NB4 (cell line): ENCODE measurements at regions not wholly inside any gene's neighbourhood (a gene's known extent, or its start where the extent isn't known, plus 50 kb on each side); places are given as distances from the start of the nearest gene placed in this dataset.

Experiments
- DNase-seq: peaks from one replicate; pipeline ENCODE4 v3.0.0; 2010; ENCODE audit warnings: low read depth
- H3K4me3 ChIP-seq: one replicate; pipeline ENCODE4 v1.5.1; 2011; ENCODE audit warnings: mild to moderate bottlenecking, low read depth, low read length, moderate library complexity
- MAX ChIP-seq: IDR thresholded peaks from 2 replicates; pipeline ENCODE4 v1.6.1; 2011; ENCODE audit warnings: low read depth, low read length
- MYC ChIP-seq: IDR thresholded peaks from 2 replicates; pipeline ENCODE4 v1.6.1; 2011; ENCODE audit warnings: low read depth, low read length
- POLR2A ChIP-seq: IDR thresholded peaks from 2 replicates; pipeline ENCODE4 v1.6.1; 2011; ENCODE audit warnings: mild to moderate bottlenecking; ENCODE audit not compliant: insufficient read length; ENCODE audit errors: extremely low read depth
- TF ChIP-seq, protein P1 (sequence below): IDR thresholded peaks from one replicate; pipeline ENCODE4 v1.5.1; 2012; ENCODE audit warnings: low read depth, low read length

- TF ChIP-seq POLR2A (no peak), MAX (no peak), MYC (no peak)
- TF ChIP-seq, protein P1, sequence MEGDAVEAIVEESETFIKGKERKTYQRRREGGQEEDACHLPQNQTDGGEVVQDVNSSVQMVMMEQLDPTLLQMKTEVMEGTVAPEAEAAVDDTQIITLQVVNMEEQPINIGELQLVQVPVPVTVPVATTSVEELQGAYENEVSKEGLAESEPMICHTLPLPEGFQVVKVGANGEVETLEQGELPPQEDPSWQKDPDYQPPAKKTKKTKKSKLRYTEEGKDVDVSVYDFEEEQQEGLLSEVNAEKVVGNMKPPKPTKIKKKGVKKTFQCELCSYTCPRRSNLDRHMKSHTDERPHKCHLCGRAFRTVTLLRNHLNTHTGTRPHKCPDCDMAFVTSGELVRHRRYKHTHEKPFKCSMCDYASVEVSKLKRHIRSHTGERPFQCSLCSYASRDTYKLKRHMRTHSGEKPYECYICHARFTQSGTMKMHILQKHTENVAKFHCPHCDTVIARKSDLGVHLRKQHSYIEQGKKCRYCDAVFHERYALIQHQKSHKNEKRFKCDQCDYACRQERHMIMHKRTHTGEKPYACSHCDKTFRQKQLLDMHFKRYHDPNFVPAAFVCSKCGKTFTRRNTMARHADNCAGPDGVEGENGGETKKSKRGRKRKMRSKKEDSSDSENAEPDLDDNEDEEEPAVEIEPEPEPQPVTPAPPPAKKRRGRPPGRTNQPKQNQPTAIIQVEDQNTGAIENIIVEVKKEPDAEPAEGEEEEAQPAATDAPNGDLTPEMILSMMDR: no peak
- H3K4me3 ChIP-seq: no peak overlapping the region
- no peak for DNase-seq
Measured at GRCh38 chr4:8731364-8731763, 138.8 kb downstream of the CPZ start.

- TF ChIP-seq MAX: no peak
- TF ChIP-seq MYC: no peak
- TF ChIP-seq, protein P1: no peak
- TF ChIP-seq POLR2A: no peak
Measured at GRCh38 chr4:8730681-8731080, 138.1 kb downstream of the CPZ start.

DNA sequence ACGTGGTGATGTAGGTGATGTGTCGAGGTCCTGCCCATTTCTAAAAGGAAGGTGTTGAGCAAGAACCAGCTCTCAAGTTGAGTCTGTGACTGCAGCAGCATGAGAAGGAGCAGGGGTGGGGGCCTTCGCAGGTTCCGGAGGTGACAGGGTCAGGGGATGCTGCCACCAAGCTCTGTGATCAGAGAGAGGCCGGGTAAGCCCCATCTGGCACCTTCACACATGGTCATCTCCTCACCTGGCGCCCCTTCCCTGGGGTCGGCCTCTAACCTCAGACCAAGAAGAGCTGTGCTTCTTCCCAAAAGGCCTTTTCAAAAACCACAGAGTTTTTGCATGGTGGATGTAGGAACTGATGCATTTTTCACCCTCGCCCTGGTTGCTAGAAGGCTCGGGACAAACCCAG, 137.6 kb downstream of the CPZ start:
- no peak for TF ChIP-seq POLR2A
- no peak for TF ChIP-seq MYC
- TF ChIP-seq, protein P1: no peak
- no peak for TF ChIP-seq MAX
- DNase-seq: no peak
- H3K4me3 ChIP-seq: no peak overlapping the region

More at GRCh38 chr4:8730681-8731080, 138.1 kb downstream of the CPZ start:
- H3K4me3 ChIP-seq: no peak overlapping the region
- no peak for DNase-seq

DNA sequence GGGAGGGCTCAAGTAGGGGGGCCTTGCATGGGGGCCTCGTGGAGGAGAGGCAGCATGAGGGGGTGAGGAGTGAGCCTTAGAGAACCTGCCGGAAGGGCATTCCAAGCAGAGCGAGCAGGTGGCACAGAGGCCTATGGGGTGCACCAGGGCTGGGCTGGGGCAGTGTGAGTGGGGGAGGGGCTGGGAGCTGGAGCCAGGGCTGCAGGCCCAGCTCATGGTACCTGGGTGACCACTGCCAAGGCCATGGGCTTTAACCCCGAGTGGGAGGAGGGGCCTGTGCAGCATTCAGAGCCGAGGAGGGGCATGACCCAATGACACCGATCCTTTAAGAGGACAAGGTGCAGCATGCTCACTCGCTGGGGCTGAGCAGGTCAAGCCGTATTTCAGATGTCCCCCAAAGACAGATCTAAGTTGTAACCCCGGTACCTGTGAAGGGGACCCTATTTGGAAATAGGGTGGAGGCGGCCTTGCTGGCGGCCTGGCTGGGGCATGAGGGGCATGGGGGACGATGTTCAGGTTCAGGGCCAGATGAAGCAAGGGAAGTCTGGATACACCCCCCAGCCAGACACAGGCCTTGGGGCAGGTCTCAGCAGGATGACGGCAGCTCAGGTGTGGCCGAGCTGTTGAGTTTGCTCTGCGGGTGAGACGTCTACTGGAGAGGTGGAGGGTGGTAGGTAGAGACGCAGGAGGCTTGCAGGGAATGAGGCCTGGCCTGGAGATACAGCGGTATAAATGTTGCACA, 137.0 kb downstream of the CPZ start:
- H3K4me3 ChIP-seq: no peak overlapping the region
- no peak for DNase-seq
- TF ChIP-seq MAX (no peak), MYC (no peak), POLR2A (no peak)
- TF ChIP-seq, protein P1: no peak

DNA sequence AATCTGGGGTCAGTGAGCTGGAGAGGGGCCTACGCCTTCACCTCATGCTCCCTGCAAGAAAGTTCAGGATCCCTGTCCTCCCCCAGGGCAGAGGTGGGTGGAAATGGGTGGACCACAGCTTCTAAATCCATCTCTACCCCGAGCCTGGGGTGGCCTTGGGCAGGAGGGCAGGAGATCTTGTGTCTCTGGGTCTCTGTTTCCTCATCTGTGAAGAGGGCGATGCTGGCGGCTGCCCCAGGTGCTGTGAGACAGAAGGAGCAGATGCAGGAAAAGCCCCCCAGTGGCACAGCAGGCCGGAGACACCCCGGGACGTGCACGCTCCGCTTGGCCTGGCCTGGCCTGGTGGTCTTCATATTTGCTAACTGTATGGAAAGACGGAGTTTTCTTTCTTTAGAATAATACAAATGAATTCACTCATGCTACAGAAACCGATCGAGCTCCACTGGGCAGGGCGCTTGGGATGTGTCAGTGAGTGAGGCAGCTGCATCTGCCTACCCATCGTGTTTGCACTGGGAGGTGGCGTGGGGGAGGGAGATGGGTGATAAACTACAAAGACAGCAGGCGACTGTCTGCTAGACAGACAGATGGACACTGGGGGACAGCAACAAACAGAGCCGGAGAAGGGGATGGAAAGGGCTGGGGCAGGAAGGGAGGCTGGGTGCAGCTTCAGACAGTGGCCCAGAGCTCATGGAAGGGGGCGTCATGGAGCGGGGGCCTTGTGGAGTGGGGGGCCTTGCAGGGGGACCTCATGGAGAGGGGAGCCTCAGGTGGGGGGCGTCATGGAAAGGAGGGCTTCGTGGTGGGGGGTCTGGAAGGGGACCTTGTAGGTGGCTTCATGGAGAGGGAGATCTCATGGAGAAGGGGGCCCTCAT, 136.2 kb downstream of the CPZ start:
- DNase-seq: no peak
- no peak overlapping the region for H3K4me3 ChIP-seq
- TF ChIP-seq, protein P1: no peak
- TF ChIP-seq MAX: no peak
- TF ChIP-seq POLR2A: no peak
- no peak for TF ChIP-seq MYC
